ENCODE measurements at regions not wholly inside any gene's neighbourhood (a gene's known extent, or its start where the extent isn't known, plus 50 kb on each side); places are given as distances from the start of the nearest gene placed in this dataset.

DNA sequence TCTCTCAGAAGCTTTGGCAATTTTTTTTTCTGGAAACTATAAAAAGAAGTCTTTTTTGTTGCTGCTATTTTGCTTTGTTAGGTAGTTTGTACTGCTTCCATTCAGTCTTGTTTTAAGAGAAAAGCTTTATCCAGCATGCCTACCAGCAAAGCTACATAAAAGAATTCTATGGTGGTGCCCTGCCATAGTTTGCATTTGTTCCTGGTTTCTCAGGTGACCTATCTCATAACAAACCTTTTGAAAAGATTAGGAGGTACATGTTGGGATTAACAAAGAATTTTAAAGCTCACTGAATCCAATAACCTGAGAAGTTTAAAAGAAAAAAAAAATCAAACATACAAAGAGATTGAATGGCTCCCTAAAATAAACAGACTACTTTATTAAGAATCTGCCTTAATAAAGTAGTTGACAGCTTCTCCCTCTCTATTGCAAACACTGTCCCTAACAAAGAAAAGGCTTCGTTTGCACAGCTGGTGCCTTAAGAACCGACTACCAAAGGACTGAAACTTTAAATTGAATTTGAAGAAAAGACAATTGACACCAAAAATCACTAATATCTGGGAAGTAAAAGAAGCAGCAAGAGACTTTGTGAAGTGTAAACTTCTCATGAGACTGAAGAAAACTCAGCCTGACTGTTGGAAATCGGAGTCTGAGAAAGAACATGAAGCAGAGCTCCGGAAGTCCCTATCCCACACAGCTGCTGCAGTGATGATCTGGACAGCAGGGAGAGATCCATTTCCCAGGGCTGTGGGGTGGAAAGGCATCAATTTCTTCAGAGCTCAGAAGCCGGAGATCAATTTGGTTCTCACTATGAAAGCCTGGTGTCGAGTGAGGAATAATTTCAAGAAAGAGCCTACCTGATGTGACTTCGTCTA, 102.7 kb upstream of the PLEKHA5 start:
- H3K9me3 Mint-ChIP-seq, result peaks cover 14% of the 10 kb centered on the region
- H3K36me3 Mint-ChIP-seq (ENCODE audit: low read depth), result peaks cover 6% of the 10 kb centered on the region
- H3K27me3 Mint-ChIP-seq (ENCODE audit: low read depth), result no peaks in the 10 kb centered on the region
- peak overlapping the region; percentile 89 for H3K27ac Mint-ChIP-seq (ENCODE audit: unreplicated experiment)
- H3K4me3 Mint-ChIP-seq, result no peak overlapping the region
- peaks cover 18% of the 10 kb centered on the region for H3K4me1 Mint-ChIP-seq
- TF ChIP-seq, protein P1, sequence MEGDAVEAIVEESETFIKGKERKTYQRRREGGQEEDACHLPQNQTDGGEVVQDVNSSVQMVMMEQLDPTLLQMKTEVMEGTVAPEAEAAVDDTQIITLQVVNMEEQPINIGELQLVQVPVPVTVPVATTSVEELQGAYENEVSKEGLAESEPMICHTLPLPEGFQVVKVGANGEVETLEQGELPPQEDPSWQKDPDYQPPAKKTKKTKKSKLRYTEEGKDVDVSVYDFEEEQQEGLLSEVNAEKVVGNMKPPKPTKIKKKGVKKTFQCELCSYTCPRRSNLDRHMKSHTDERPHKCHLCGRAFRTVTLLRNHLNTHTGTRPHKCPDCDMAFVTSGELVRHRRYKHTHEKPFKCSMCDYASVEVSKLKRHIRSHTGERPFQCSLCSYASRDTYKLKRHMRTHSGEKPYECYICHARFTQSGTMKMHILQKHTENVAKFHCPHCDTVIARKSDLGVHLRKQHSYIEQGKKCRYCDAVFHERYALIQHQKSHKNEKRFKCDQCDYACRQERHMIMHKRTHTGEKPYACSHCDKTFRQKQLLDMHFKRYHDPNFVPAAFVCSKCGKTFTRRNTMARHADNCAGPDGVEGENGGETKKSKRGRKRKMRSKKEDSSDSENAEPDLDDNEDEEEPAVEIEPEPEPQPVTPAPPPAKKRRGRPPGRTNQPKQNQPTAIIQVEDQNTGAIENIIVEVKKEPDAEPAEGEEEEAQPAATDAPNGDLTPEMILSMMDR (conservative IDR thresholded peaks at IDR 0.05), result no peak
- no peak for DNase-seq (ENCODE audit: low read depth, low spot score)

DNA sequence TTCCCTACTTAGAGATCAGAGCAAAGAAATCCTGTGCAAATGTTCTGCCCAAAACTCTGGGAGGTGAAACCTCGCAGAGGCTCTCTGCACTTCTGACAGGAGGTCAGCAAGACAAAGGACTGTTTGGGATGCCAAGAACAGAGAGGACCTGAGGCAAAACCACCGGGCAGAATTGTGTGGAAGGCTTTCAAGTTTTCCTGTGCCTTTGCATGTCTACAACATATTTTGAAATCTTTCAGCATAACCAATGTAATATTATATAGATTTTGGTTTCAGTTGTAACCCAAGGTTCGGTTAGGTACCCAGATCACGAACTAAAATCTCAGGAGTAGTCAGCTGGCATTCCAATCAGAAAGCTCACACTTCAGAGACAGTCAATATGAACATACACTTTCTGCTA, 99.4 kb upstream of the PLEKHA5 start:
- TF ChIP-seq, protein P1 (conservative IDR thresholded peaks at IDR 0.05), result no peak
- Mint-ChIP-seq H3K4me3 (no peak overlapping the region), H3K4me1 (peaks cover 18% of the 10 kb centered on the region), H3K27ac (ENCODE audit: unreplicated experiment) (no peak overlapping the region), H3K36me3 (ENCODE audit: low read depth) (peaks cover 16% of the 10 kb centered on the region), H3K9me3 (peaks cover 28% of the 10 kb centered on the region), H3K27me3 (ENCODE audit: low read depth) (no peaks in the 10 kb centered on the region)
- DNase-seq (ENCODE audit: low read depth, low spot score), result no peak

DNA sequence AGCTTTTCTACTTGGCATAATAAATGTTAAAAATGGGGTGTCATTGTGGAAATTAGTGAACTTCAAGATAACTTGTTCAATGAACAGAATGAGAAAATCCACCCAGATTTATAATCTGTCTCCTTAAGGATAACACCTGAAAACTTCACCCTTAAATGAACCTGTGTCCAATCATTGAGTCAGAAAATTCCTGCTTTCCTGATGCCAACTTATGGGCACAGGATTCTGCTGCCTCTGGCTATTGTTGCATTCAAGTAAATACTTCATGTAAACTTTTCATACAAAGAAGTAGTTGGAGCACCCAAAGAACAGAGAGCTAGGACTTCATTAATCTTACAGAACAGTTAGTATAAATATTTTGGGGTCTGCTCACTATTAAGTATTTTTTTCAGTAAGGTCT, 98.9 kb upstream of the PLEKHA5 start:
- no peak for DNase-seq (ENCODE audit: low read depth, low spot score)
- peaks cover 17% of the 10 kb centered on the region for H3K4me1 Mint-ChIP-seq
- no peak overlapping the region for H3K4me3 Mint-ChIP-seq
- no peaks in the 10 kb centered on the region for H3K27me3 Mint-ChIP-seq (ENCODE audit: low read depth)
- no peak overlapping the region for H3K27ac Mint-ChIP-seq (ENCODE audit: unreplicated experiment)
- TF ChIP-seq, protein P1 (conservative IDR thresholded peaks at IDR 0.05), result no peak
- H3K9me3 Mint-ChIP-seq, result peaks cover 27% of the 10 kb centered on the region
- peaks cover 16% of the 10 kb centered on the region for H3K36me3 Mint-ChIP-seq (ENCODE audit: low read depth)

DNA sequence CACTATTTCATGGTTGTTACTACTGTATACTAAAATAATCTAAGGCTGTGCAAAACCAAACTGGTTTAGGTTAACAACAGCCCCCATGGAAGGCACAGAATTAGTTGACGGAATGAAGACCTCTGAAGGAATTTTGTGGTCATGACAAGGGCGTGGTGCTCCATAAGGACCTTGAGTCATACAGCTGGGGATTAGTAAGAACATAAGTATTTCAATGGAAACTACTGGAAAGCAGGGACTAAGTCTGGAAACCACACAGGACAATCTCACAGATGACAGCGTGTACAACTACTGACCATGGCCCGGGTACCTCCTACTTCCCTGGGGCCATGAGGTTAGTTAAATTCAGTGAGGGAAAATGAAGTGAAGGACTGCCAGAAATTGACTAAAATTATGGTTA, 98.5 kb upstream of the PLEKHA5 start:
- H3K27me3 Mint-ChIP-seq (ENCODE audit: low read depth), result no peaks in the 10 kb centered on the region
- peaks cover 14% of the 10 kb centered on the region for H3K36me3 Mint-ChIP-seq (ENCODE audit: low read depth)
- H3K9me3 Mint-ChIP-seq, result peaks cover 25% of the 10 kb centered on the region
- DNase-seq (ENCODE audit: low read depth, low spot score), result no peak
- no peak overlapping the region for H3K27ac Mint-ChIP-seq (ENCODE audit: unreplicated experiment)
- peaks cover 13% of the 10 kb centered on the region for H3K4me1 Mint-ChIP-seq
- TF ChIP-seq, protein P1 (conservative IDR thresholded peaks at IDR 0.05), result no peak
- no peak overlapping the region for H3K4me3 Mint-ChIP-seq

DNA sequence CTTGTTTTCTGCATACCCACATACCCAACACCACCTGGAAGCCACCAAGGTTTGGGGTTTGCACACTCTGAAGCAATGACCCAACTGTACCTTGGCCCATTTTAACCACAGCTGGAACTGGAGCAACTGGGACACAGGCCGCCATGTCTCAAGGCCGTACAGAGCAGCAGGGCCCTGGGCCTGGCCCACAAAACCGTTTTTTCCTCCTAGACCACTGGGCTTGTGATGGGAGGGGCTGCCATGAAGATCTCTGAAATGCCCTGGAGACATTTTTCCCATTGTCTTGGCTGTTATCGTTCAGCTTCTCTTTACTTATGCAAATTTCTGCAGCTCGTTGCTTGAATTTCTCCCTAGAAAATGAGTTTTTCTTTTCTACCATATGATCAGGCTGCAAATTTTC, 96.7 kb upstream of the PLEKHA5 start:
- Mint-ChIP-seq H3K9me3 (peaks cover 22% of the 10 kb centered on the region), H3K4me1 (peaks cover 6% of the 10 kb centered on the region), H3K27me3 (ENCODE audit: low read depth) (no peaks in the 10 kb centered on the region), H3K36me3 (ENCODE audit: low read depth) (peaks cover 14% of the 10 kb centered on the region), H3K4me3 (no peak overlapping the region), H3K27ac (ENCODE audit: unreplicated experiment) (no peak overlapping the region)
- DNase-seq (ENCODE audit: low read depth, low spot score), result no peak
- TF ChIP-seq, protein P1 (conservative IDR thresholded peaks at IDR 0.05), result no peak

All from neural crest cell (in vitro differentiated cells).